Aorta (tissue), 5 donors: ENCODE measurements at regions not wholly inside any gene's neighbourhood (a gene's known extent, or its start where the extent isn't known, plus 50 kb on each side); places are given as distances from the start of the nearest gene placed in this dataset.

Experiments used
- ATAC-seq: fragments of 200-7000 bp; cut with Tn5 transposase; one replicate; pipeline ENCODE4 v1.9.1; 2022; ENCODE audit warnings: moderate library complexity; ENCODE audit not compliant: low FRiP score
- DNase-seq, 2 donors: peaks; one replicate each; pipeline ENCODE4 v3.0.0-alpha.2; 2020
- H3K27ac ChIP-seq, 2 donors: one replicate each; pipeline ENCODE4 v1.5.1; 2013; ENCODE audit warnings: low read length in 2 of 2, mild to moderate bottlenecking in 2 of 2, moderate library complexity in 2 of 2, control low read depth in 1 of 2, inconsistent platforms in 1 of 2, low read depth in 1 of 2
- H3K27me3 ChIP-seq, 2 donors: one replicate each; pipeline ENCODE4 v1.6.1; 2013; ENCODE audit warnings: control low read depth in 1 of 2, low read length in 1 of 2, mild to moderate bottlenecking in 1 of 2, moderate library complexity in 1 of 2; ENCODE audit not compliant: insufficient read depth in 2 of 2, control insufficient read depth in 1 of 2
- H3K36me3 ChIP-seq, 2 donors: one replicate each; pipeline ENCODE4 v1.6.1; 2013; ENCODE audit warnings: control low read depth in 1 of 2, low read length in 1 of 2, mild to moderate bottlenecking in 1 of 2; ENCODE audit not compliant: insufficient read depth in 2 of 2, control insufficient read depth in 1 of 2
- H3K4me1 ChIP-seq, 2 donors: one replicate each; pipeline ENCODE4 v1.6.1; 2013; ENCODE audit warnings: low read length in 2 of 2, control low read depth in 1 of 2, mild to moderate bottlenecking in 1 of 2, moderate library complexity in 1 of 2; ENCODE audit not compliant: insufficient read depth in 2 of 2, control insufficient read depth in 1 of 2
- H3K4me3 ChIP-seq, 2 donors: one replicate each; pipeline ENCODE4 v1.5.1; 2013; ENCODE audit warnings: low read length in 2 of 2, control low read depth in 1 of 2, mild to moderate bottlenecking in 1 of 2
- H3K9me3 ChIP-seq: one replicate; pipeline ENCODE4 v1.6.1; 2013; ENCODE audit warnings: mild to moderate bottlenecking, low read length; ENCODE audit not compliant: control insufficient read depth
- WGBS, 2 donors: extraction: QIAGEN DNeasy Blood & Tissue Kit; methylation state at CpG; one replicate each; pipeline ENCODE4 v1.1.7; 2013; 5-methylcytosine and 5-hydroxymethylcytosine counted together
- intact Hi-C, 2 donors: fragments of 100-400 bp; cut with DNase I; formaldehyde crosslinking; loops; one replicate each; pipeline versions ENCODE4 v1.14.2 to v1.15.0; 2022
- donor health status: healthy with polysubstance abuse.
- donor health status: Bipolar disorder and iron deficiency.
- donor health status: DM: no; HTN: no; CAD: no.
- donor health status: DM: no; HTN: no; CAD: no.
- donor health status: DM: yes; HTN: yes; CAD: no.

DNA sequence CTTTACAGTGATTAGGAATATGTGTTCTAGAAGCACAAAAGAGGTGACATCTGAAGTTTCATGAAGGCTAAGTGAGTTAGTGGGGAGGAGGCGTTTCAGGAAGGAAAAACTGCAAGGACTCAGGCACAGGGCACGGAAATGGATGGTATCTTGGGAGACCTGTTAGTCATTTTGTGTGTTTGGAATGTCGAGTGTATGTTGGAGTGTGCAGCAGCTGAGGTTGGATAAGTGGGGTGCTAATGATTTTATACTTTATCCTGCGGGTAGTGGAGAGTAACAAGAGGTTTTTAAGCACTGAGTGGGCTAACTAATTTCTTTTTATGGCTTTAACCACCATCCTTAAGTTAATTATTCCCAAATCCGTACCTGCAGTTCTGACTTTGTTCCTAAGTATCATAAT, 571.5 kb upstream of the FBXO33 start:
- H3K9me3 ChIP-seq: no peaks in the 10 kb centered on the region
- H3K36me3 ChIP-seq: no peaks in the 10 kb centered on the region
- H3K27me3 ChIP-seq: no peaks in the 10 kb centered on the region
- DNase-seq (no peak), ATAC-seq (no peak)
- intact Hi-C loops: no loop called here
- no peak overlapping the region for H3K4me3 ChIP-seq
- no peaks in the 10 kb centered on the region for H3K4me1 ChIP-seq
- no peak overlapping the region for H3K27ac ChIP-seq
- 58 to 75% methylated on average over 5 of the region's 5 CpGs for WGBS, 2 donors

DNA sequence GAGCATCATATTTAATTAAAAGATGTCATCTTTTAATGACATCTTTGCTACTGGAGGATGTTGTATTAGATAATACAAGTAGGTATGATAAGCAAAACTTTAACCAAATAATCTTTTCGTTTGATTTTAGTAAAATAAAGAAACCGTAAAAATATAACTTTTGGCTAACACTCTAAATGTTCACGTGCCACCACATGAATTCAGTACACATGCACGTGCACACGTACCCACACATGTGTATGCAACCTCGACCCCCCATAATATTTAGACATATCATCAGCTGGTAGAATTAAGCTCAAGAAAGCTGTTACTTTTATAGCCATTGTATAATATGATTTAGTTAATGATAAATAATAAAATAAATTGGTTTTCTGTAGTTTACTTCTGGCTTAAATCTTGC, 566.6 kb upstream of the FBXO33 start:
- intact Hi-C loops: no loop called here
- Histone ChIP-seq H3K36me3 (no peaks in the 10 kb centered on the region), H3K9me3 (no peaks in the 10 kb centered on the region), H3K27me3 (no peaks in the 10 kb centered on the region), H3K4me1 (no peaks in the 10 kb centered on the region), H3K4me3 (no peak overlapping the region), H3K27ac (no peak overlapping the region)
- ATAC-seq (no peak), DNase-seq (no peak)
- 83 to 84% methylated on average over 6 of the region's 6 CpGs for WGBS, 2 donors

DNA sequence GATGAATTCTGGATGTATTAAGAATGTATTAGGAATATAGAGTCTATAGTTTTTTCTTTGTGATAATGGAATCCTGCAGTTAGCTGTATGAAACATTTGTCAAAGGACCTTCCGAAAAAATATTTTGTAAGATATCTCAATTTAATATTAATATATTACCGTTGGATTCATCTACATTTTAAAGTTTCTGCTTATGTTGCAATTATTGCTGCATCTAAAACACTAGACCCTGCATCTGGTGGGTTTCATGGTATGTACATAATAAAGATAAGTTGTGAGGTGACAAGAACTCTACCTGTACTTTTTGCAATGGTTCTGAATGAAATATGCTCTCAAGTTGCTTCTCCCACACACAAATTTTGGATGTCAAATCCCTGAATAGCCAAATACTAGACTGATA, 565.9 kb upstream of the FBXO33 start:
- no peak overlapping the region for H3K27ac ChIP-seq
- no peak overlapping the region for H3K4me3 ChIP-seq
- 86 to 93% methylated on average over 2 of the region's 2 CpGs for WGBS, 2 donors
- DNase-seq (no peak), ATAC-seq (no peak)
- H3K9me3 ChIP-seq: no peaks in the 10 kb centered on the region
- H3K4me1 ChIP-seq: no peaks in the 10 kb centered on the region
- no peaks in the 10 kb centered on the region for H3K36me3 ChIP-seq
- intact Hi-C loops: no loop called here
- H3K27me3 ChIP-seq: no peaks in the 10 kb centered on the region

DNA sequence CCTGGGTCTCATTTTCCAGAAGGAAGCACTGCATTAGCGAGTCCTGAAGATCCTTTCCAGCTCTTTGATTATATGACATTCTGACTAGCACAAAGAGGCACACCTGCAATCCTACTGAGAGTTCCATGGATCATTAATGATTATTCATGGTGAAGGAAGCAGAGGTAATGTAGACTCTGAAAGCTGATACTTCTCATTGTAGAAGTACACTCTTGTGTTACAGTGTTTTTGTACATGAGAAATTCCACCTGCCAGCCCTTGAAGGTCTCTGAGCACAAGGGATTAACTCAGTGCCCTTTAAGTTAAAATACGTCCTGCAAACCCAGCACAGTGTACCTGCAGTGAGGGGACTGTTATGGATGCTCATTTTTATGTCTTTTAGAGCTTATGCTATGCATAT, 558.8 kb upstream of the FBXO33 start:
- WGBS, 2 donors: 78 to 82% methylated on average over 2 of the region's 2 CpGs
- no peak for DNase-seq

DNA sequence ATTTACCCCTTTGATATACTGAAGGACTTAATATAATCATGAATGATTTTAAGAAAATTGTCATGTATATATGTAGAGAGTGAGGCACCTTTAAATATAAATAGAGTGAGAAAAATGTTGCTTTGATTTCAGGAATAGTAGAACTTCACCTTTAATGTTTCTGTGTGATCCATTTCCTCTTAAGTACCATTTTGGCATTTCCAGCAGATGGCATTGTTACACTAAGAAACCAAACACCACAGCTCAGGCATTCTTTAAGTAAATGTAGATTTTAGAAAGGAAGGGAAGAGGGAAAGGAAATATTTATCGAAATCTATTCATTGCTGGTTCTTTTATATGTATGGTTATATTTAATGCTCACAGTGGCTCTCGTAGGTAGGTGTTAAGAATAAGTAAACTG, 556.7 kb upstream of the FBXO33 start:
- no peaks in the 10 kb centered on the region for H3K27me3 ChIP-seq
- no peak overlapping the region for H3K27ac ChIP-seq
- no peaks in the 10 kb centered on the region for H3K36me3 ChIP-seq
- no peak overlapping the region for H3K4me3 ChIP-seq
- H3K4me1 ChIP-seq: no peaks in the 10 kb centered on the region
- ATAC-seq (no peak), DNase-seq (no peak)
- no peaks in the 10 kb centered on the region for H3K9me3 ChIP-seq
- intact Hi-C loops: no loop called here
- WGBS, 2 donors: 12 to 14% methylated on average over 2 of the region's 2 CpGs

More for the DNA sequence above, 558.8 kb upstream of the FBXO33 start:
- no peaks in the 10 kb centered on the region for H3K27me3 ChIP-seq
- intact Hi-C loops: no loop called here
- H3K36me3 ChIP-seq: no peaks in the 10 kb centered on the region
- H3K27ac ChIP-seq: no peak overlapping the region
- no peak overlapping the region for H3K4me3 ChIP-seq
- no peaks in the 10 kb centered on the region for H3K4me1 ChIP-seq
- H3K9me3 ChIP-seq: no peaks in the 10 kb centered on the region
- no peak for ATAC-seq

DNA sequence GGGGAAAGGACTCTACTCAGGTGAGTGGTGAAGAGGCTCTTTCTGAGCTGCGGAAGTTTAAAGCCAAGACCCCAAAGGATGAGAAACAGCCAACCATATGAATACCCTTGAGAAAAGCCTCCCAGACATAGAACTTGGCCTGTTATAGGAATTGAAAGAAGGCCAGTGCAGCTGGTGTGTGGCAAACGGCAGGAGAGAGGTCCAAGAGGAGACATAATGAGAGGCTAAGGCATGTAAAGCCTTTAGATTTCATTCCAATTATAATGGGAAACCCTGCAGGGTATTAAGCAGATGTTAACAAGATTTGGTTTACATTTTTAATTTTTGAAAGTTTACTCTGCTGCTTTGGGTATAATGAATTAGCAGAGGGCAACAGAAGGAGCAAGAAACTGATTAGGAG, 552.1 kb upstream of the FBXO33 start:
- no peaks in the 10 kb centered on the region for H3K27me3 ChIP-seq
- no peaks in the 10 kb centered on the region for H3K4me1 ChIP-seq
- no peaks in the 10 kb centered on the region for H3K36me3 ChIP-seq
- no peak overlapping the region for H3K4me3 ChIP-seq
- 41 to 43% methylated on average over 2 of the region's 2 CpGs for WGBS, 2 donors
- intact Hi-C loops: no loop called here
- H3K27ac ChIP-seq: no peak overlapping the region
- no peaks in the 10 kb centered on the region for H3K9me3 ChIP-seq
- no peak for ATAC-seq
- no peak for DNase-seq

DNA sequence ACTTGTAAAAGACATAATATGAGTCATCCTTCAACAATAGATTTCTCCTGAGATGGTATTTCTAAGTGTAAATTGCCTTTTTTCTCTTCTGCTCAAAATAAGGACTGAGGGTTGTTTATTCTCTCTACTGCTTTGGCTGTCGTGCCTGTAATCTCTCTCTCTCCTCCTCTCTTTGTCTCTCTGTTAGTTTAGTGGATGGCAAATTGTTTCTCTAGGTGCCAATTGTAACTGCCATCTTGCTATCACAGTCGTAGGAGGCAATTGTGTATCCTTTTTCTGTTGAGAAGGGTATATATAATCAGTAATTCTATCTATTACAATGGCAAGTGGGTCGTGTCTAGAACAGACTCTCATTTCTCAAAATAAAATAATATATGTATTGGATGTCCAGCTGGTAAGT, 545.0 kb upstream of the FBXO33 start:
- no peaks in the 10 kb centered on the region for H3K36me3 ChIP-seq
- H3K27me3 ChIP-seq: no peaks in the 10 kb centered on the region
- 40 to 47% methylated on average over 3 of the region's 3 CpGs for WGBS, 2 donors
- ATAC-seq (no peak), DNase-seq (no peak)
- H3K27ac ChIP-seq: no peak overlapping the region
- H3K4me1 ChIP-seq: no peaks in the 10 kb centered on the region
- H3K9me3 ChIP-seq: no peaks in the 10 kb centered on the region
- intact Hi-C loops: no loop called here
- H3K4me3 ChIP-seq: no peak overlapping the region

DNA sequence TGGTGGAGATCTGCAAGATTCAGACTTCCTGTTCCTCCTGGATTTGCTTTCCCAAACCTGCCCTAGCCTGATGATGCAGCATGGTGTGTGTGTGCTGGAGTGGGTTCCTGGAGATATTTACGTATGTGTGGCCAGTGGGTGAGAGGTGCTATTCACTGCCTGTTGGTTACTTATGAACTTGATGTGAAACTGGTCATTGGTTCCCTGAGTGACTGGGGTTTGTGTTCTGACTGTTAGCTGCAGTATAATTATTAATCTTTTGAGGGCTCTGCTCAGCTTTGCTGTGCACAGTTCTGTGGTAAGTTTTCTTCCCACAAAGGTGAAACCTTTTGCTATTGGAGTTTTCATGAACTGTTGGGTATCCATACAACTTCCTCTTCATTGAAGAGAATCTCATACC, 541.8 kb upstream of the FBXO33 start:
- Histone ChIP-seq H3K27ac (no peak overlapping the region), H3K4me3 (no peak overlapping the region), H3K27me3 (no peaks in the 10 kb centered on the region), H3K36me3 (no peaks in the 10 kb centered on the region), H3K4me1 (peaks cover 0 to 2% of the 10 kb centered on the region in 2 donors), H3K9me3 (no peaks in the 10 kb centered on the region)
- DNase-seq: no peak
- WGBS, 2 donors: 67 to 76% methylated on average over 1 of the region's 1 CpG
- no peak for ATAC-seq
- intact Hi-C loops: no loop called here

DNA sequence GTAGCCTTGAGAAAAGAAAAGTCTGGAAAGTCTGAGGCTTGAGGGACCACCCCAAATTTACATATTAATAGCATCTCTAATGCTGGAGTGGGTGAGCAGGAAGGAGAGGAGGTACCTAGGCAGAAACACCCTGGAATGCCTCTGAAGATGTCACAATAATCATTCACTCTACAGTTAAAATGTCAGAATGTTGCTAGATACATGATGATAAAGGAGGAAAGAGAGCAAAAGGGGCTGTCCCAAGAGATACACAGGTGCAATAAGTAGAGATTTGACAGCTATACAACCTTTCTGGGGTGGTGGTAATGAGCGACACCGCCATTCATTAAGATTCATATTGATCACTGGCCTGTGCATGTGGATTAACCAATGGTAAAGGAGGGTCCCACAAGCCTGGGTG, 540.5 kb upstream of the FBXO33 start:
- intact Hi-C loops: no loop called here
- 93 to 96% methylated on average over 2 of the region's 2 CpGs for WGBS, 2 donors
- DNase-seq: no peak
- Histone ChIP-seq H3K27ac (no peak overlapping the region), H3K9me3 (no peaks in the 10 kb centered on the region), H3K27me3 (no peaks in the 10 kb centered on the region), H3K4me3 (no peak overlapping the region), H3K4me1 (peaks cover 0 to 2% of the 10 kb centered on the region in 2 donors), H3K36me3 (no peaks in the 10 kb centered on the region)
- no peak for ATAC-seq
